ENCODE measurements at regions not wholly inside any gene's neighbourhood (a gene's known extent, or its start where the extent isn't known, plus 50 kb on each side); places are given as distances from the start of the nearest gene placed in this dataset.

- TF ChIP-seq EZH2 (IDR thresholded peaks at IDR 0.05; ENCODE audit: borderline replicate concordance, insufficient read depth, low read length, poor library complexity, severe bottlenecking) = no peak
- TF ChIP-seq, protein P1, sequence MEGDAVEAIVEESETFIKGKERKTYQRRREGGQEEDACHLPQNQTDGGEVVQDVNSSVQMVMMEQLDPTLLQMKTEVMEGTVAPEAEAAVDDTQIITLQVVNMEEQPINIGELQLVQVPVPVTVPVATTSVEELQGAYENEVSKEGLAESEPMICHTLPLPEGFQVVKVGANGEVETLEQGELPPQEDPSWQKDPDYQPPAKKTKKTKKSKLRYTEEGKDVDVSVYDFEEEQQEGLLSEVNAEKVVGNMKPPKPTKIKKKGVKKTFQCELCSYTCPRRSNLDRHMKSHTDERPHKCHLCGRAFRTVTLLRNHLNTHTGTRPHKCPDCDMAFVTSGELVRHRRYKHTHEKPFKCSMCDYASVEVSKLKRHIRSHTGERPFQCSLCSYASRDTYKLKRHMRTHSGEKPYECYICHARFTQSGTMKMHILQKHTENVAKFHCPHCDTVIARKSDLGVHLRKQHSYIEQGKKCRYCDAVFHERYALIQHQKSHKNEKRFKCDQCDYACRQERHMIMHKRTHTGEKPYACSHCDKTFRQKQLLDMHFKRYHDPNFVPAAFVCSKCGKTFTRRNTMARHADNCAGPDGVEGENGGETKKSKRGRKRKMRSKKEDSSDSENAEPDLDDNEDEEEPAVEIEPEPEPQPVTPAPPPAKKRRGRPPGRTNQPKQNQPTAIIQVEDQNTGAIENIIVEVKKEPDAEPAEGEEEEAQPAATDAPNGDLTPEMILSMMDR (IDR thresholded peaks at IDR 0.05; ENCODE audit: poor library complexity, severe bottlenecking) = no peak
- TF ChIP-seq TAF1 (IDR thresholded peaks at IDR 0.05; ENCODE audit: low read depth) = no peak
- TF ChIP-seq MXI1 (conservative IDR thresholded peaks at IDR 0.05; ENCODE audit: poor library complexity, severe bottlenecking) = no peak
- TF ChIP-seq REST (IDR thresholded peaks at IDR 0.05; ENCODE audit: borderline replicate concordance) = no peak
- no peak for TF ChIP-seq RAD21 (conservative IDR thresholded peaks at IDR 0.05)
- no peak for TF ChIP-seq EP300 (conservative IDR thresholded peaks at IDR 0.05; ENCODE audit: poor library complexity, severe bottlenecking)
- TF ChIP-seq POLR2AphosphoS5 (IDR thresholded peaks at IDR 0.05) = no peak
Observed at GRCh38 chr1:198467907-198468306, 72.6 kb downstream of the ATP6V1G3 start.
